SK-N-SH (cell line): ENCODE measurements at regions not wholly inside any gene's neighbourhood (a gene's known extent, or its start where the extent isn't known, plus 50 kb on each side); places are given as distances from the start of the nearest gene placed in this dataset.

Source experiments
- CTCF ChIA-PET: fragments of 300-600, 350-600 bp; formaldehyde crosslinking; extraction: SDS; loops from one replicate; lab custom pipeline; 2021; lab: Yijun Ruan, JAX
- POLR2A ChIA-PET: fragments of 350-600 bp; sonication (Branson Sonifier 250); formaldehyde crosslinking; extraction: SDS; loops from one replicate; lab custom pipeline; 2020; ENCODE audit warnings: antibody characterized with exemption, inconsistent platforms; lab: Yijun Ruan, JAX
- DNase-seq: peaks from one replicate; pipeline ENCODE4 v3.0.0; 2012
- H2AFZ ChIP-seq: fragments of 200-600 bp; sonication (generic); 2 replicates; pipeline ENCODE4 v1.8.1; 2016; ENCODE audit warnings: antibody characterized with exemption, mild to moderate bottlenecking, low read depth
- H3F3A ChIP-seq: fragments of 200-600 bp; sonication (generic); replicated peaks from 2 replicates; pipeline ENCODE3; 2016; ENCODE audit warnings: antibody characterized with exemption, mild to moderate bottlenecking; ENCODE audit not compliant: insufficient read depth
- H3K27ac ChIP-seq, 2 experiments: fragments of 200-500 bp in 1 of 2; fragments of 200-600 bp in 1 of 2; sonication (Bioruptor generic) in 1 of 2; sonication (generic), shearing (Covaris generic) in 1 of 2; 2 replicates each; pipeline versions ENCODE4 v1.5.1 to v1.6.1; 2014 to 2016; ENCODE audit warnings: low read depth in 2 of 2, inconsistent platforms in 1 of 2, low read length in 1 of 2, mild to moderate bottlenecking in 1 of 2, mixed read lengths in 1 of 2
- H3K27me3 ChIP-seq: fragments of 200-600 bp; sonication (generic), shearing (Covaris generic); 2 replicates; pipeline ENCODE4 v1.6.1; 2016; ENCODE audit warnings: mixed run types; ENCODE audit not compliant: insufficient read depth
- H3K36me3 ChIP-seq, 2 experiments: fragments of 200-500 bp in 1 of 2; fragments of 200-600 bp in 1 of 2; sonication (Bioruptor generic) in 1 of 2; sonication (generic) in 1 of 2; replicated peaks in 1 of 2; 2 replicates each; pipeline versions ENCODE3 to v1.5.1; 2014 to 2016; ENCODE audit warnings: low read length in 1 of 2, mild to moderate bottlenecking in 1 of 2; ENCODE audit not compliant: insufficient read depth in 2 of 2, control insufficient read depth in 1 of 2
- H3K4me1 ChIP-seq, 2 experiments: fragments of 200-500 bp in 1 of 2; fragments of 200-600 bp in 1 of 2; sonication (Bioruptor generic) in 1 of 2; sonication (generic), shearing (Covaris generic) in 1 of 2; 2 replicates each; pipeline versions ENCODE4 v1.5.1 to v1.6.1; 2014 to 2016; ENCODE audit warnings: low read depth in 1 of 2, low read length in 1 of 2, mixed run types in 1 of 2; ENCODE audit not compliant: insufficient read depth in 2 of 2, control insufficient read depth in 1 of 2
- H3K4me2 ChIP-seq: fragments of 200-600 bp; sonication (generic), shearing (Covaris generic); 2 replicates; pipeline ENCODE4 v1.6.1; 2017; ENCODE audit warnings: mixed run types
- H3K4me3 ChIP-seq, 2 experiments: fragments of 200-500 bp in 1 of 2; fragments of 200-600 bp in 1 of 2; sonication (Bioruptor generic) in 1 of 2; sonication (generic), shearing (Covaris generic) in 1 of 2; 2 replicates each; pipeline versions ENCODE4 v1.5.1 to v1.8.1; 2014 to 2016; ENCODE audit warnings: low read depth in 2 of 2, inconsistent platforms in 1 of 2, low read length in 1 of 2, mild to moderate bottlenecking in 1 of 2, mixed read lengths in 1 of 2, moderate library complexity in 1 of 2
- H3K79me2 ChIP-seq: fragments of 200-600 bp; sonication (generic); 2 replicates; pipeline ENCODE4 v1.8.1; 2017; ENCODE audit warnings: mild to moderate bottlenecking; ENCODE audit not compliant: insufficient read depth
- H3K9ac ChIP-seq: fragments of 200-600 bp; sonication (generic); 2 replicates; pipeline ENCODE4 v1.6.1; 2017; ENCODE audit warnings: mixed run types
- H3K9me2 ChIP-seq: fragments of 200-600 bp; sonication (generic); 2 replicates; pipeline ENCODE4 v1.6.1; 2017; ENCODE audit warnings: mixed run types
- H3K9me3 ChIP-seq: fragments of 200-600 bp; sonication (generic); 2 replicates; pipeline ENCODE4 v1.6.1; 2017; ENCODE audit warnings: mixed run types, mild to moderate bottlenecking, moderate library complexity
- H4K20me1 ChIP-seq: fragments of 200-600 bp; sonication (generic); 2 replicates; pipeline ENCODE4 v1.6.1; 2017; ENCODE audit warnings: mild to moderate bottlenecking, mixed run types; ENCODE audit not compliant: insufficient read depth
- ELF1 ChIP-seq: IDR thresholded peaks from 2 replicates; pipeline ENCODE4 v1.4.0; 2012
- EP300 ChIP-seq, 2 experiments: IDR thresholded peaks; 2 replicates each; pipeline versions ENCODE4 v1.4.0 to v1.6.1; 2012; ENCODE audit warnings: borderline replicate concordance in 1 of 2, low read depth in 1 of 2, low read length in 1 of 2
- EZH2phosphoT487 ChIP-seq: fragments of 200-600 bp; sonication (generic); IDR thresholded peaks from 2 replicates; pipeline ENCODE4 v1.6.1; 2017; ENCODE audit warnings: low read depth, mixed run types, mild to moderate bottlenecking, antibody characterized with exemption, moderate library complexity, borderline replicate concordance
- FOXJ3 ChIP-seq: sonication (generic); formaldehyde crosslinking; IDR thresholded peaks from 2 replicates; pipeline ENCODE4 v1.5.1; 2020; ENCODE audit warnings: mild to moderate bottlenecking, missing genetic modification reagents
- FOXM1 ChIP-seq: IDR thresholded peaks from 2 replicates; pipeline ENCODE4 v1.4.0; 2012; ENCODE audit warnings: low read depth, mild to moderate bottlenecking
- GABPA ChIP-seq: IDR thresholded peaks from 2 replicates; pipeline ENCODE4 v1.4.0; 2012; ENCODE audit warnings: low read depth, mild to moderate bottlenecking
- GATA2 ChIP-seq: sonication (generic); formaldehyde crosslinking; IDR thresholded peaks from 2 replicates; pipeline ENCODE4 v1.5.0; 2020; ENCODE audit warnings: mild to moderate bottlenecking, missing genetic modification reagents
- MEF2A ChIP-seq: IDR thresholded peaks from 2 replicates; pipeline ENCODE4 v1.4.0; 2012; ENCODE audit warnings: low read depth, borderline replicate concordance
- MXI1 ChIP-seq: IDR thresholded peaks from 2 replicates; pipeline ENCODE4 v1.6.1; 2012; ENCODE audit warnings: mild to moderate bottlenecking, low read depth, low read length, improper control_type of control experiment
- NFIC ChIP-seq: IDR thresholded peaks from 2 replicates; pipeline ENCODE4 v1.4.0; 2012; ENCODE audit warnings: borderline replicate concordance
- PBX3 ChIP-seq: IDR thresholded peaks from 2 replicates; pipeline ENCODE4; 2012
- RFX5 ChIP-seq: IDR thresholded peaks from 2 replicates; pipeline ENCODE4 v1.6.1; 2012; ENCODE audit warnings: mild to moderate bottlenecking, improper control_type of control experiment, low read length
- SIN3A ChIP-seq: IDR thresholded peaks from 2 replicates; pipeline ENCODE4 v1.6.1; 2012; ENCODE audit warnings: low read depth, mild to moderate bottlenecking, low read length, moderate library complexity, borderline replicate concordance
- TAF1 ChIP-seq: IDR thresholded peaks from 2 replicates; pipeline ENCODE4 v1.6.1; 2012; ENCODE audit warnings: low read depth, mild to moderate bottlenecking, low read length, moderate library complexity, borderline replicate concordance
- TEAD4 ChIP-seq: IDR thresholded peaks from 2 replicates; pipeline ENCODE4 v1.4.0; 2012; ENCODE audit warnings: mild to moderate bottlenecking, borderline replicate concordance; ENCODE audit not compliant: insufficient read depth
- WGBS: methylation state at CpG from one replicate; pipeline ENCODE4 v1.1.6; 2017; ENCODE audit warnings: low lambda C conversion rate; 5-methylcytosine and 5-hydroxymethylcytosine counted together
- TF ChIP-seq, protein P1 (sequence below): IDR thresholded peaks from 2 replicates; pipeline ENCODE4 v1.4.0; 2012; ENCODE audit warnings: low read depth
- TF ChIP-seq, protein P2 (sequence below): fragments of 200-600 bp; sonication (generic); IDR thresholded peaks from 2 replicates; pipeline ENCODE4 v1.6.1; 2017; ENCODE audit warnings: antibody characterized with exemption, mild to moderate bottlenecking, moderate library complexity
- TF ChIP-seq, protein P3 (sequence below): fragments of 150-350 bp; IDR thresholded peaks from 2 replicates; pipeline ENCODE4 v1.6.1; 2017; ENCODE audit warnings: antibody characterized with exemption, low read length, low read depth, borderline replicate concordance
- TF ChIP-seq, protein P4 (sequence below): fragments of 150-350 bp; IDR thresholded peaks from 2 replicates; pipeline ENCODE4 v1.6.1; 2016; ENCODE audit warnings: mild to moderate bottlenecking, low read depth, low read length

- Histone ChIP-seq H3K27ac (peak overlapping the region in 1 of 2 experiments; percentile 58; a peak in 2 of 4 replicates), H3K4me1 (peaks cover 0 to 32% of the 10 kb centered on the region in 2 experiments; a peak in 2 of 4 replicates), H3K9ac (no peak overlapping the region), H3K4me2 (no peak overlapping the region), H3K36me3 (no peaks in the 10 kb centered on the region), H3K27me3 (no peaks in the 10 kb centered on the region), H2AFZ (no peak overlapping the region), H3K79me2 (no peaks in the 10 kb centered on the region), H3F3A (no peaks in the 10 kb centered on the region), H3K4me3 (no peak overlapping the region), H4K20me1 (no peaks in the 10 kb centered on the region), H3K9me3 (no peaks in the 10 kb centered on the region), H3K9me2 (no peaks in the 10 kb centered on the region)
- POLR2A ChIA-PET: no interaction called here
- CTCF ChIA-PET: no interaction called here
- WGBS: 39% methylated on average over 2 of the region's 2 CpGs
- DNase-seq: no peak
- no peak for TF ChIP-seq SIN3A
- no peak for TF ChIP-seq FOXJ3 (CRISPR knock-in tag)
- TF ChIP-seq MEF2A: no peak
Measured at GRCh38 chr1:239538239-239538988, 152.0 kb downstream of the CHRM3 start.

- ChIA-PET POLR2A (no interaction called here), CTCF (no interaction called here)
- no peaks in the 10 kb centered on the region for H3K36me3 ChIP-seq
- no peaks in the 10 kb centered on the region for H3K9me3 ChIP-seq
- H3K27me3 ChIP-seq: no peaks in the 10 kb centered on the region
- H3K4me1 ChIP-seq: peaks cover 0 to 32% of the 10 kb centered on the region in 2 experiments; a peak in 2 of 4 replicates
- 74% methylated on average over 2 of the region's 2 CpGs for WGBS
- no peak overlapping the region for H3K4me2 ChIP-seq
- TF ChIP-seq, protein P1, sequence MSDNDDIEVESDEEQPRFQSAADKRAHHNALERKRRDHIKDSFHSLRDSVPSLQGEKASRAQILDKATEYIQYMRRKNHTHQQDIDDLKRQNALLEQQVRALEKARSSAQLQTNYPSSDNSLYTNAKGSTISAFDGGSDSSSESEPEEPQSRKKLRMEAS: no peak
- TF ChIP-seq GATA2 (CRISPR knock-in tag) (no peak), SIN3A (no peak), FOXJ3 (CRISPR knock-in tag) (no peak), MXI1 (no peak), TAF1 (no peak), FOXM1 (no peak), GABPA (no peak), EZH2phosphoT487 (no peak), EP300 (IDR thresholded peaks at IDR 0.05; ENCODE audit: borderline replicate concordance in 1 of 2, low read depth in 1 of 2, low read length in 1 of 2) (no peak), PBX3 (no peak), TEAD4 (no peak), ELF1 (no peak), NFIC (no peak), RFX5 (no peak)
- TF ChIP-seq, protein P2, sequence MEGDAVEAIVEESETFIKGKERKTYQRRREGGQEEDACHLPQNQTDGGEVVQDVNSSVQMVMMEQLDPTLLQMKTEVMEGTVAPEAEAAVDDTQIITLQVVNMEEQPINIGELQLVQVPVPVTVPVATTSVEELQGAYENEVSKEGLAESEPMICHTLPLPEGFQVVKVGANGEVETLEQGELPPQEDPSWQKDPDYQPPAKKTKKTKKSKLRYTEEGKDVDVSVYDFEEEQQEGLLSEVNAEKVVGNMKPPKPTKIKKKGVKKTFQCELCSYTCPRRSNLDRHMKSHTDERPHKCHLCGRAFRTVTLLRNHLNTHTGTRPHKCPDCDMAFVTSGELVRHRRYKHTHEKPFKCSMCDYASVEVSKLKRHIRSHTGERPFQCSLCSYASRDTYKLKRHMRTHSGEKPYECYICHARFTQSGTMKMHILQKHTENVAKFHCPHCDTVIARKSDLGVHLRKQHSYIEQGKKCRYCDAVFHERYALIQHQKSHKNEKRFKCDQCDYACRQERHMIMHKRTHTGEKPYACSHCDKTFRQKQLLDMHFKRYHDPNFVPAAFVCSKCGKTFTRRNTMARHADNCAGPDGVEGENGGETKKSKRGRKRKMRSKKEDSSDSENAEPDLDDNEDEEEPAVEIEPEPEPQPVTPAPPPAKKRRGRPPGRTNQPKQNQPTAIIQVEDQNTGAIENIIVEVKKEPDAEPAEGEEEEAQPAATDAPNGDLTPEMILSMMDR: no peak
- TF ChIP-seq, protein P3, sequence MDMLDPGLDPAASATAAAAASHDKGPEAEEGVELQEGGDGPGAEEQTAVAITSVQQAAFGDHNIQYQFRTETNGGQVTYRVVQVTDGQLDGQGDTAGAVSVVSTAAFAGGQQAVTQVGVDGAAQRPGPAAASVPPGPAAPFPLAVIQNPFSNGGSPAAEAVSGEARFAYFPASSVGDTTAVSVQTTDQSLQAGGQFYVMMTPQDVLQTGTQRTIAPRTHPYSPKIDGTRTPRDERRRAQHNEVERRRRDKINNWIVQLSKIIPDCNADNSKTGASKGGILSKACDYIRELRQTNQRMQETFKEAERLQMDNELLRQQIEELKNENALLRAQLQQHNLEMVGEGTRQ: no peak
- TF ChIP-seq, protein P4, sequence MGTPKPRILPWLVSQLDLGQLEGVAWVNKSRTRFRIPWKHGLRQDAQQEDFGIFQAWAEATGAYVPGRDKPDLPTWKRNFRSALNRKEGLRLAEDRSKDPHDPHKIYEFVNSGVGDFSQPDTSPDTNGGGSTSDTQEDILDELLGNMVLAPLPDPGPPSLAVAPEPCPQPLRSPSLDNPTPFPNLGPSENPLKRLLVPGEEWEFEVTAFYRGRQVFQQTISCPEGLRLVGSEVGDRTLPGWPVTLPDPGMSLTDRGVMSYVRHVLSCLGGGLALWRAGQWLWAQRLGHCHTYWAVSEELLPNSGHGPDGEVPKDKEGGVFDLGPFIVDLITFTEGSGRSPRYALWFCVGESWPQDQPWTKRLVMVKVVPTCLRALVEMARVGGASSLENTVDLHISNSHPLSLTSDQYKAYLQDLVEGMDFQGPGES: no peak
- H3K9me2 ChIP-seq: no peaks in the 10 kb centered on the region
- H2AFZ ChIP-seq: no peak overlapping the region
- no peaks in the 10 kb centered on the region for H3K79me2 ChIP-seq
- no peak overlapping the region for H3K4me3 ChIP-seq
- no peaks in the 10 kb centered on the region for H3F3A ChIP-seq
- H4K20me1 ChIP-seq: no peaks in the 10 kb centered on the region
- no peak for DNase-seq
- peak overlapping the region in 1 of 2 experiments; percentile 58; a peak in 1 of 4 replicates for H3K27ac ChIP-seq
- no peak overlapping the region for H3K9ac ChIP-seq
Measured at GRCh38 chr1:239539051-239539450, 152.7 kb downstream of the CHRM3 start.
